GM10248 (cell line): ENCODE measurements at regions not wholly inside any gene's neighbourhood (a gene's known extent, or its start where the extent isn't known, plus 50 kb on each side); places are given as distances from the start of the nearest gene placed in this dataset.

Experiments
- CTCF ChIA-PET: fragments of 300-600 bp; sonication (Branson Sonifier 250); formaldehyde crosslinking; extraction: SDS; loops from one replicate; lab custom pipeline; 2021; ENCODE audit warnings: antibody characterized with exemption; lab: Yijun Ruan, JAX
- POLR2A ChIA-PET: fragments of 350-650 bp; sonication (Branson Sonifier 250); formaldehyde crosslinking; extraction: SDS; loops from one replicate; lab custom pipeline; 2020; ENCODE audit warnings: antibody characterized with exemption; lab: Yijun Ruan, JAX
- DNase-seq: peaks from one replicate; pipeline ENCODE4 v3.0.0; 2012; ENCODE audit errors: extremely low spot score
- CTCF ChIP-seq: IDR thresholded peaks from 2 replicates; pipeline ENCODE4 v1.5.1; 2012; ENCODE audit warnings: mild to moderate bottlenecking, low read depth; ENCODE audit errors: extremely low read depth, missing control alignments, control extremely low read depth

DNA sequence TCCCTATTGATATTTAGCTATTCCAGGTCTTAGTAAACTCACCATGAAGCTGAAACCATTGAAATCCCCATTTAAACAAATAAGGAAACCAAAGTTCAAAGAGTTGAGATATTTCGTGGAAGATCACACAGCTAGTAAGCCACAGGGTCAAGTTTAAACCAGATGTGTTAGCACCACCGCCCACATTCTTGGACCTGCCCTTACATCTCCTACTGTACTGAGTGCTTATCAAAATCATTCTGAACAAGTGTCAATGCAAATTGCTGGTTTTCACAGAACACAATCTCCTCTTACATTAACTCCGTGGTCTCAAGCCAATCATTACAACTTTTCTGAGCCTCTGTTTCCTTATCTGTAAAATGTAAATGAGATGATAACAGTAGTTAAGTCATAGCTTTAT lies 676.2 kb downstream of the CDH11 start:
- CTCF ChIA-PET = interaction anchor here (1.4 kb wide), 1 partner anchor 37 kb away, joined by 3 read pairs; no protein-coding TSS in a partner anchor
- DNase-seq = no peak
- POLR2A ChIA-PET = no interaction called here
- TF ChIP-seq CTCF = no peak

DNA sequence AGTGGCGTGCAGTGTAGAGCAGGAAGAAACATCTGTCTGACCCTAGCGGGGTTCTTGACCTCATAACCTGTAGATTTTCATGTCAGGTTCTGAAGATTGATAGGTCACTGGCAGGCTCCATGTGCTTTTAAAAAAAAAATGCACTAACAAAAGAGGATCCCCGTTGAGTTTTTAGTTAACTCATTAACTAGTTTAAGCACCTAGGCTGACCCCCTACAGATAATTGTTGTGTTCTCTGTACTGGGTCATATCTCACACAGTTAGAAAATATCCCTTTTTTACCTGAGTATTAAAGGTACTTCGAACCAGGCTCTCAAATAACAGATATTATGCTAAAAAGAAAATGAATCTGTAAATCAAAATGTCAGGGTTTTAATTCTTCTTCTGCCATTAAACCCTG lies 676.6 kb downstream of the CDH11 start:
- ChIA-PET CTCF (interaction anchor here (1.4 kb wide), 1 partner anchor 37 kb away, joined by 3 read pairs; no protein-coding TSS in a partner anchor), POLR2A (no interaction called here)
- TF ChIP-seq CTCF = no peak
- DNase-seq = no peak

GRCh38 chr16:64440421-64440831 lies 681.4 kb downstream of the CDH11 start:
- no peak for DNase-seq
- ChIA-PET POLR2A (no interaction called here), CTCF (no interaction called here)
- no peak for TF ChIP-seq CTCF

DNA sequence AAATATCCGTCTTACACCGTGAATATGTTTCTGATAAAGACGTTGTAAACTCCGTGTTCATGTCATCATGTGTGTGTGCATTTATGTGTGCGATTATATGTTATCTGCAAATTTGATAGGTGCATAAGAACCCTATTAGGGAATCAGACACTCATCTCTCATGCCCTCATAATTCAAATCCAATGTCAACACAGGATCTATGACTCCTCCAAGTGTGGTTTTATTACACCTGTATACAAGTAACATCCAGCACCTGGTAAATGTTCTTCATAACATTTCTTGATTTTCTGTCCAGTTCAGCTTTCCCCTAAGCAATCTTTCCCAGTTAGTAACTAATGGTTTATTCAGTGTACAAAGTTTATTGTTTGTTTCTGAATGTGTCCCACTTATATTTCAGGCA lies 681.9 kb downstream of the CDH11 start:
- no peak for DNase-seq
- POLR2A ChIA-PET = no interaction called here
- CTCF ChIA-PET = no interaction called here
- no peak for TF ChIP-seq CTCF

DNA sequence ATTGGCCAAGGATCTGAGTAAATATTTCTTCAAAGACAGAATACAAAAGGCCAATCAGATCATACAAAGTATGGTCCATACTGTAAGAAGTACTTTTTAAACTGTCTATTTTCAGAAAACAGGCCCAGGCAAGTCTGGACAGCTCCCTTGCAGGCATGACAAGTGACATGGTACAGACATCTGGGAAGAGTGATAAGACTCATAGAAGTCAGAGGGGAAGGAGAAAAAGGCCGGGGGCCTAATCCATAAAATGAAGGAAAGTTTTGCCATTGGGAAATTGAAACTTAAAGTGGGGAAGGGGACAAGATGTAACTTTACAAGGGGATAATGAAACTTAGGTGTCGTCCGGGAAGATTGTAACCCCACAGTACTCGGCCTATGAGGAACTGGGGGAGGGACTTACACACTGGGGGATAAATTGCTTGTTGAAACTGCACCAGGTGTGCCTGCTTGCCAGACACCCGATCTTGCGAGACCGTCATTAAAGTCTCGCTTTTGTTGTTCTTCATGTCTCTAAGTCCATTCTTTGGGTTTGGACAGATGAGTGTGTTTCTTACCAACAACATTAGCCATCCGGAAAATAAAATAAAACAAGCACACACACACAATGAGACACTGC lies 684.0 kb downstream of the CDH11 start:
- POLR2A ChIA-PET = no interaction called here
- TF ChIP-seq CTCF = no peak
- CTCF ChIA-PET = no interaction called here
- DNase-seq = no peak

GRCh38 chr16:64434526-64435069 lies 687.3 kb downstream of the CDH11 start:
- POLR2A ChIA-PET = no interaction called here
- TF ChIP-seq CTCF = no peak
- CTCF ChIA-PET = no interaction called here
- no peak for DNase-seq
